ENCODE measurements at regions not wholly inside any gene's neighbourhood (a gene's known extent, or its start where the extent isn't known, plus 50 kb on each side); places are given as distances from the start of the nearest gene placed in this dataset.
A peak's percentile ranks its signal among the peaks of the same experiment; 100 is the strongest.
"Not testable (repeated sequence)": the region's sequence is repeated elsewhere in the genome, so short reads cannot be mapped to it uniquely, and the experiment has no call there.

DNA sequence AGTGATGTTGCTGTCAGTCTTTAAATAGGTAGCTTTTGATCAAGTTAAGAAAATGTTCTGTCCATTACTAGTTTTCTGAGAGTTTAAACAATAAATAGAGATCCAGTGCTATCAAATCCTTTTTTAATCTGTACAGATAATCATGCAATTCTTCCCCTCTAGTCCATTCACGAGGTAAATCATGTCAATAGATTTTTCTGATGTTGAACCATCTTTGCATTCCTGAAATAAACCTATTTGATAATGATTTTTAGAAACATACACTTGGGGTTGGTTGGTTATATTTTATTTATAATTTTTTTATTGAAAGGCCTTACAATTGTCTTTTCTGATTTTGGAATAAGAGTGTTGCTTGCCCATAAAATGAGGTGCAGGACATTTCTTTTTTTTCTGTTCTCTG, 95.0 kb downstream of the FAM53A start:
- DNase-seq (ENCODE audit: low read depth): no peak

DNA sequence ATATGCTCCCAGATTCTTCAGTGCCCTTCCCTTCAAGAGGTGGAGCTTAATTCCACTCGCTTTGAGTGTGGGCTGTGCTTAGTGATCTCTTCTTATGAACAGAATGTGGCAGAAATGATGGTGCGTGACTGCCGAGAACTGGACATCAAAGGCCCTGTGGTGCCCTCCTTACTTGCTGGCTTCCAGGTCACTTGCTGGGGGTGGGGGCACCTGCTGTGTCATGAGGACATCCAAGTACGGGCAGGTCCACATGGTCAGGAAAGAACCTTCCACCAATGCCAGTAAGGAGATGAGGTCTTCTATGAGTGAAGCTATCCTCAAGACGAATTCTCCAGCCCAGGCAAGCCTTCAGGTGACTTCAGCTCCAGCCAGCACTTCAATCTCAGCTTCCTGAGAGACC, 95.8 kb downstream of the FAM53A start:
- DNase-seq (ENCODE audit: low read depth): no peak

DNA sequence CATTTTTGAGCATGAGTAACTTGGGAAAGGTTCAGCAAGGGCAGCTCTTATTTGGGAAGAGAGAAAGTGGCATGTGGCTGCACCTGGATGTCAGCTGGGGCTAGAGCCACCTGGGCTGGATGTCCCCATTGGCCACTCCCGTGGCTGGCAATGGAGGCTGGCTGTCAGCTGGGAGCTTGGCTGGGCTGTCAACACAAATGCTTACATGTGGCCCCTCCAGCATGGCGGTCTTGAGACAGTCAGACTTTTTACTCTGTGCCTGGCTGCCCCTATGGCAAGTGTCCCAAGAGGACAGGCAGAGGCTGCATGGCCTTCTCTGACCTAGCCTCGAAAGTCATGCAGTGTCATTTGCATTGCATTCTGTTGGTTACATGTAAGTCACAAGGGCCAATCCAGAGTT, 99.6 kb downstream of the FAM53A start:
- no peak for DNase-seq (ENCODE audit: low read depth)

DNA sequence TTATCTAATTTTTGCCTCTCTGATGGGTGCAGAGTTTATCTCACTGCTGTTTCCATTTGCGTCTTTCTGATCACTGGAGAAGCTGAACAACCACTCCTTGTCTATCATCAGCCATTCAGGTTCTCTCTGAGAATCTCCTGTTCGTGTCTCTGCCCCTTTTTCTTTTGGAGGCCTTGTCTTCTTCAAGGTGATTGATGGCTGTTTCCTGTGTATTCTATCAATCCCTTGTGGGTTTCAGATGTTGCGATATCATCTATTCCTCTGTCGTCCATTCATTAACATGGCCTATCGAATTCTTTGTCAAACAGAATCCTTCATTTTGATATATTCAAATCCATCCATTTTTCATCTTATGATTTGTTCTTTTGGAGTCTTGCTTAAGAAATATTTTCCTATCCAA, 100.3 kb downstream of the FAM53A start:
- no peak for DNase-seq (ENCODE audit: low read depth)

DNA sequence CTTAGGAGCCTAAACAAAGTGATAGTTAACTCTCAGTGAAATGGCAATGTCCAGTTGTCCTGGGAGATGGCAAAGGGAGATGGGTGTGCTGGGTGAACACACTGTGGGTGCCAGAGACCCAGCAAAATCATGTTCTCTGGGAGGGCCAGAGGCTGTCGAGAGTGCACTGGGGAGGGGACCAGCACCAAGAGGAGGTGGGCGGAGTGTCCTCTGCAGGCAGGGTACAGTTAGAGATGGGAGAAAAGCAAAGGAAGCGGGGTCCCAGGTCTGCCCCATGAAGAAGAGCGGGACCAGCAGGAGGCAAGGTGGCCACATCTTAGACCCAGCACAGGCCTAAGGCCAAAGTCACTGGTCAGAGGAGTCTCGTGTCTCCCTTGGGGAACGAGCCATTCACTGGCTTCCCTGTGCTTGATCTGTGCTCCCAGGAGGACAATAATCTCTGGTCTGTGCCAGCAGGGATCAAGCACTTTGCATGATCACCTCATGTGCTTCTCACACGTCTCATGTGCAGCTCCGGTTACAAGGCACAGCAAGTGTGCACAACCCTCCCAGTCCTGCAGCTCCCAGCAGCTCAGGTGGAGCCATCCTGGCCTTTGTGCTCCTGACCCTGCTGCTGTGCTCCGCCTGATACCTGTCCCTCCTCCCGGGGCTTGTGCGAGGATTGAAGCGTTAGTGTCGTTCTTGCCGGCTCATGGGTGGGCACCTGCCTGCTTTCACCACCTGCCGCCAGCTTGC, 100.9 kb downstream of the FAM53A start:
- no peak for DNase-seq (ENCODE audit: low read depth)

DNA sequence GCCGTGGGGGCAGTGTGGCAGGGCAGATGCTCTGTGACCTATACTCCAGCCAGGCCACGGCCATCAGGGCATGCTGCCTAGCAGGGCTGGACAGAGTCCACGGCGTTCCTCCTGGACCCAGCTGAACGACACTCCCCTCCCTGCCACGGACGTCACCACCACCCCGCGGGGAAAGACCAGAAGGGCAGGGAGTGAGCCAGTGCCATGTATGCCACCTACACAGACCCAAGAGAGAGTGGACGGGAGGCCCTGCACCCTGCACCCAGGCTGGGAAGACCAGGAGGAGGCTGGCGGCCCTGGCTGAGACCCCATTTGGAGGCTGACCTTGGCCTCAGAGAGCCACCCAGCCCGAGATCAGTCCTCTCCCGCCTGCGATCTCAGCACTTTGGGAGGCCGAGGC, 101.9 kb downstream of the FAM53A start:
- DNase-seq (ENCODE audit: low read depth): no peak

DNA sequence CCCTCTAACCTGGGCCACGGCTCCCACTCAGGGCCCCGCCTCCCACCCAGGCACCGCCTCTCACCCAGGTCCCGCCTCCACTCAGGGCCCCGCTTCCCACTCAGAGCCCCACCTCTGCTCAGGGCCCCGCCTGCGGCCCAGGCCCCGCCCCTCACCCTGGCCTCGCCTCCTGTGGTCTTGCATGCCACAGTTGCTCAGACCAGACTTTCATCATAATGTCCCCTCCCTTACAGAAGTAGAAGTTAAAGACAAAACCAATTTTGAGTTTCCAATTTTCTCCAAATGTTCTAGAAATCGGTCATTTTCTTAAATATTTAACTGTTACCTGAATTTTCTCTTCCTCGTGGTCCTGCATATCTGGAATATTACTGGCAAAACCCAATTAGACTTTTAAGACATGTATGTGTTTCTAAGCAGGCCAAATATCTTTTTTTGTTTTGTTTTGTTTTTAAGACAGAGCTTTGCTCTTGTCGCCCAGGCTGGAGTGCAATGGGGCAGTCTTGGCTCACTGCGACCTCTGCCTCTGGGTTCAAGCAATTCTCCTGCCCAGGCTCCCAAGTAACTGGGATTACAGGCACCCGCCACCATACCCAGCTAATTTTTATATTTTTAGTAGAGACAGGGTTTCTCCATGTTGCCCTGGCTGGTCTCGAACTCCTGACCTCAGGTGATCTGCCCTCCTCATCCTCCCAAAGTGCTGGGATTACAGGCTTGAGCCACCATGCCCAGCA, 102.8 kb downstream of the FAM53A start:
- peak; percentile 92 for DNase-seq (ENCODE audit: low read depth)

DNA sequence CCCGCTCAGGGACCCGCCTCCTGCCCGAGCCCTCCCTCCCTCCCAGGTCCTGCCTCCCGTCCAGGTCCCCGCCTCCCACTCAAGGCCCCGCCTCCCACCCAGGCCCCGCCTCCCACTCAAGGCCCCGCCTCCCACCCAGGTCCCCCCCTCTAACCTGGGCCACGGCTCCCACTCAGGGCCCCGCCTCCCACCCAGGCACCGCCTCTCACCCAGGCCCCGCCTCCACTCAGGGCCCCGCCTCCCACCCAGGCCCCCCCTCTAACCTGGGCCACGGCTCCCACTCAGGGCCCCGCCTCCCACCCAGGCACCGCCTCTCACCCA, 103.5 kb downstream of the FAM53A start:
- DNase-seq (ENCODE audit: low read depth): not testable (repeated sequence)

DNA sequence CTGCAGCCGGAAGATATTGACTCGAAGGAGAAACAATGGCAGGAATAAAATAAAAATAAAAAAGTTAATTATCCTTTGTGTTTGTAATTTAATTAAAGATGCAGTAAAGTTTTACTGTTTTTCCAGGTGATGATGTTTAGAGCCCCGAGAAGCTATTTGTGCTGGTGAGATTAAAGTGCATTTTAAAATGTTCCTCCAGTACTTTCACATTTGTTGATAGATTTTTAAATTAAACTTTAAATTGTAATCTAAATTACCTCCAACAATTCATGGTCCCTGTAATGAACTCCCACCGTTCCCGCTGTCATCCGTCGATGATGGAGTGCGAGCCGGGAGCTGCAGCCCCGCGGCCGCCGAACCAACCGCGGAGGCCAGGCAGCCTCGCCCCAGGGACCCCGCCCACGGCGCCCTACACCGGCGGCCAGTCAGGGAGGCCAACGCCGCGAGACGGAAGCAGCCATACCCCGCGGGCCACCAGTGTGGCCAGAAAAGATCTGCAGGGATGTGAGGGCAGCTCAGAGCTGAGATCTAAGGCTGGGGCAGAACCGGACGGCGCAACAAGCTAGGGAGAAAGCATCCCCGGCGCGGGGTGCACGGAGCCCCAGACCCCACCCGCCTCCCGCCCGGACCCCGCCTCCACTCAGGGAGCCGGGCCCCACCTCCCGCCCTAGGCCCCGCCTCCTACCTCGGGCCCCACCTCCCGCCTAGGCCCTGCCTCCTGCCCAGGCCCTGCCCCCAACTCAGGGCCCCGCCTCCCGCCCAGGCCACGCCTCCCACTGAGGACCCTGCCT, 104.0 kb downstream of the FAM53A start:
- DNase-seq (ENCODE audit: low read depth): peak; percentile 94

DNA sequence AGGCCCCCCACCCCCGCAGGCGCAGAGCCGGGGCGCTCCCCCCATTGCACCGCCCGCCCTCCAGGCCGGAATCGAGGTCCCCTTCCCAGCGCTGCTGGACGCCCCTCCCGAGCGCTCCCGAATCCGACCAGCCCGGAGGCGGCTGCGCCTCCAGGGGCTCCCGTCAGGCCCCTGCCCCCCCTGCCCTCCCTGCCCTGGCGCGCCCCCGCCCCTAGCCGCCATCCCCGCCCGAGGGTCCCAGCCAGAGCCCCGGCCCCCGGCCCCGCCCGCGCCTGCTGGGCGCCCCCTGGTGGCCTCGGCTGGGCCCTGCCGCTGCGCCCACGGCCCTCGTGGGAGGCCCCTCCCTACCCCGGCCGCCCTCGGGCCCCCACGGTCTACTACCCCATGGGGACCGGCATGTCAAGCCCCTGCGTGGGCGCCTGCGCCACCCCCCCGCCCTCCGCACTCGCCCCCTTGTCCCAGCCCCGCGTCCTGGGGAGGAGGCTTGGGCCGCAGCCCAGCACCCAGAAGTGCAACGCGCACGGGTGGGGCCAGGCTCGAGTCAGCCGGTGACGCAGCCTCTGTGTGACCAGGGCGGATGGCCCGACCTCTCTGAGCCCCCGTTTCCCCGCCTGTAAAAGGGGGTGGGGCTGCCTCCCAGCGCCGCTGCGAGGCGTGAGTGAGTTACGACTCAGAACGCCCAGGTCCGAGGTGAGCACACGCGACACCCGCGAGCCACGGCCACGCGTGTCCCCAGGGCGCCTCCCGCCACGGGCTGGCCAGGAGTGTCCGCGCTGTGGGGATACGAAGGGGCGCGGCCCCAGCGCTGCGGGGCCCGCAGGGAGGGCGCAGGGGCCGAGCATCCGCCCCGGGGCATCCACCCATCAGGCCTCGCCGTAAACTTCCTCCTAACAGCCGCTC, 104.9 kb downstream of the FAM53A start:
- DNase-seq (ENCODE audit: low read depth): peak; percentile 85

DNA sequence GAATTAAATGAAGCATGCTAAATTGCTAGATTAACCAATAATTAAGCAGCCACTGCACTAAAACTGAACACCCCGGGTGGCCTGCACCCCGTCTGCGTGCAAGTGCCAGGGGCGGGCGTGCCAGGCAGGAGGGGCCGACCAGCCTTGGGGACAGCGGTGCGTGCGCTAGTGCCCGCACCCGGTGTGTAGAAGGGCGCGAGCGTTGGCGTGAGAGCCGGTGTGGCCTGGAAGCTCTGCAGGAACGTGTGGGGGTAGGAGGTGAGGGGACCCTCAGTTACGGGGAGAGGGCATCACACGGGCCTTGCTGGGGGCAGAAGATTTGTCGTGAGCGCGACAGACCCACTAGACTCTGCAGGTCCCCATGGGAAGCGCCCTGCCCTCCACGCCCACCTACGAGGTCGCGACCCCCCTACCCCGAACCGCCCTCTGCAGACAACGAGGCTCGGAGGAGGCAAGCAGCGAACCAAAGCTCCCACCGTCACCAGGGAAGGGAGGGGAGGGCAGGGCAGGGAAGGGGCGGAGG, 105.8 kb downstream of the FAM53A start:
- DNase-seq (ENCODE audit: low read depth): peak; percentile 10

DNA sequence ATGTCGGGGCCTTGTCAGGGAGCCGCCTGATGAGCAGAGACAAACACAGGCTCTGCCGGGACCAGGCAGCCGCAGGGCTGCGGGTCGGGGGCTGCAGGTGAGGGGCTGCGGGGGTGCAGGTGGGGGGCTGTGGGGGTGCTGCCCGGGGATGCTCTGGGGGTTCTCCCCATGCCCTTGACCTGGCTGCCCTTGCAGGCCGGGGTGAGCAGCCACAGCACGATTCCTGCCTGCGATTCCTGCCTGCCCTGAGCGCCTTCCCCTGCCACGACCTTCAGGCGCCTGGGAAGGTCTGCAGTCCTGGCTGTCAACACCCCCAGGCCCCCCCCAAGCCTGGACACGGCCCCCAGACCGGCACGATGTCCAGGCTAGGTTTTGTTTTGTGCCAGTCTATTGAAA, 106.3 kb downstream of the FAM53A start:
- no peak for DNase-seq (ENCODE audit: low read depth)

DNA sequence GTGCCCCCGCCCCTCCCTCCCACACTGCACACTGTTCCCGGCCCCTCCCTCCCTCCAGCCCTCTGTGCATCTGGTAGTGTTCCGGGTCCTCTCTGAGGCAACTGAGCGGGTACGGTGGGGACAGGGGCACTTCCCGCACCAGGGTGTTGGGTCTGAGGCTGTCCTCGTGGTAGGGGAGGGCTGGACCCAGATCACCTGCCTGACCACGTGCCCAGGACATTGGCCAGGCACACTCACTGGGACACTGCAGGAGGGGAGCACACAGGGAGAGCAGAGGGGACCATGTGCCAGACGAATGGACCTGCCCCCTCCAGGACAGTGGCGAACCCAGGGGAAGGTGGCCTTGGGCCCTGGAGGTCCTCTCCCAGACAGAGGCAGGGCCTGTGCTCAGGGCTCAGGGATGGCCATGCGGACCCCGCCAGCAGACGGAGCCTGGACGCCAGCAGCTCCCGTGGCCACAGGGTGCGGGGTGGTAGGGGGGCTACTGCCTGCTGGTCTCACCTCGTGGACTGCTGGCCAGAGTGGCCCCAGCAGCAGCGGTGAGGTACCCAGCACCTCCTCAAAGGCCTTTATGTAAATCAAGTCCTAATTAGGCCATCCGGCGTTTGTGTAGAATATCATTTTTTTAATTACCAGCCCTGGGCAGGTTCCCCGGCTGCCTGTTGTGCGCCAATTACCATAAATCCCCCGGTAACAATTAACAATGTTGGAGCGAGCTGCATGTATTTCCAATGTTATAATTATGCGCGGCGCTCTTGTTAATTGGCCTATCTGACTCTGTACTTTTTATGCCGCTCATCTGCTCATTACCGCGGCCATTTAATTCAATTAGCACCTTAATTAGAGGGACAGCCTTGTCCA, 106.9 kb downstream of the FAM53A start:
- no peak for DNase-seq (ENCODE audit: low read depth)

DNA sequence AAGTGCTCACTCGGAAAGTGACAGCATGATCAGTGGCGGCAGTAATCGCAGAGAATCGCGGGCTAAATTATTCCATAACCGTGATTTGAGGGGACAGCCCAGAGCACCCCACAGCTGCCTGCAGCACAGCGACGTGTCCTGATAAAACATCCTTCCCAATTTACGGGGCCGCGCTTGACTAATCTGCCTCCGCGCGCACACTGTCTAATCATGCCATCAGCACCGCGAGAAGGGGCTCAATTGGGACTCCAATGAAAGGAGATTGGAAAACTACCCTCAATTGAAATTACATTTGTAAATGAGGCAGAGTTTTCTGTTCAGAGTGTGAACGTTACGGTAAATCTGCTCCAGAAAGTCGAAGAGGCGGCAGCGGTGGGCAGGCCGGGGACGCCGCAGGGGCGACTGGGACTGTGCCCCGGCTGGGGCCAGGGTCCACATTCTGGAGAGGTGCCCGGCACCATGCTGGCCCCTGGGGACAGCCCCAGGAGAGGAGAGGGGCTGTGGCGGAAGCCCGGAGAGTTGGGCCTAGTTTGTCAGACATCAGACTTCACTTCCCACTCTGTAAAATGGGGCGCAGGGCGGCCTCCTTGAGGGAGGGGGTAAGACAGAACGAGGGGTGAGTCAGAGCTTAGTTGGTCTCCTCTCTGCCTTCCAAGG, 107.7 kb downstream of the FAM53A start:
- no peak for DNase-seq (ENCODE audit: low read depth)

DNA sequence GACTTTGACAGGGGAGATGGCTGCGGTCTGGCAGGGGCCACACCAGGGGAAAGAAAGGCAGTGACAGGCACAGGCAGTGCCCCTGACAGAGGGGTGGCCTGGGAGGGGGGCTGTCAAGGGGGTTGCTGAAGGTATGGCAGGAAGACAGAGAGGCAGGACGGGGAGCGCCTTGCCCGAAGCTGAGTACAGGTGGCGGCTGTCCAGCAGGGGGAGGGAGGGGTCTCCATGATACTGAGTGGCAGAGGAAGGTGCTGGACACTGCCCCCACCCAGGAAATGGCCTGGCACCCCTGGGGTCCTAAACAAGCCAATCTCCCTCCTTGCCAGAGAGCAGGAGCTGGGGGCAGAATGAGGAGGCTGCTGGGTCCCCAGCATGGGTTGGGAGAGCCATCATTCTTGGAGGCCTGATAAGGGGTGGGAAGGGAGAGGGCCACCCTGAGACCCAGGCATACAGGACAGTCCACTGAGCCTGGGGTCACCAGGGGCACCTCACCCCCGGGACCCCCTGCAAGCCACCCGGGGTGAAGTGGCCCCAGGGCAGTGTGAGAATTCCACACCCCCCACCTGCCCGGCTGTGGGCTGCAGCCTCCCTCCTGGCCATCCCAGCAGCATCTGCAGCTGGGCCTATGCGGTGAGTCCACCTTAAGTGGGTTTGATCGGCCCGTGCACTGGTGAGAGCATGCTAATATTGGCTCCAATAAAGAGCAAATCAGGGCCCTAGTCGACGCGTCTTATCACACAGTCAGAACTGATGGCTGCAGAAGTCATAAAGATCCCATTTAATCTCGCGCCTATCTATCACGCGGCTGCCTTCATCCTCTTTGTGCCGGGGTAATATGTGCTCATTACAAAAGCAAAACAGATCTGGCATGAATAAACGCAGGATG, 108.5 kb downstream of the FAM53A start:
- DNase-seq (ENCODE audit: low read depth): no peak

DNA sequence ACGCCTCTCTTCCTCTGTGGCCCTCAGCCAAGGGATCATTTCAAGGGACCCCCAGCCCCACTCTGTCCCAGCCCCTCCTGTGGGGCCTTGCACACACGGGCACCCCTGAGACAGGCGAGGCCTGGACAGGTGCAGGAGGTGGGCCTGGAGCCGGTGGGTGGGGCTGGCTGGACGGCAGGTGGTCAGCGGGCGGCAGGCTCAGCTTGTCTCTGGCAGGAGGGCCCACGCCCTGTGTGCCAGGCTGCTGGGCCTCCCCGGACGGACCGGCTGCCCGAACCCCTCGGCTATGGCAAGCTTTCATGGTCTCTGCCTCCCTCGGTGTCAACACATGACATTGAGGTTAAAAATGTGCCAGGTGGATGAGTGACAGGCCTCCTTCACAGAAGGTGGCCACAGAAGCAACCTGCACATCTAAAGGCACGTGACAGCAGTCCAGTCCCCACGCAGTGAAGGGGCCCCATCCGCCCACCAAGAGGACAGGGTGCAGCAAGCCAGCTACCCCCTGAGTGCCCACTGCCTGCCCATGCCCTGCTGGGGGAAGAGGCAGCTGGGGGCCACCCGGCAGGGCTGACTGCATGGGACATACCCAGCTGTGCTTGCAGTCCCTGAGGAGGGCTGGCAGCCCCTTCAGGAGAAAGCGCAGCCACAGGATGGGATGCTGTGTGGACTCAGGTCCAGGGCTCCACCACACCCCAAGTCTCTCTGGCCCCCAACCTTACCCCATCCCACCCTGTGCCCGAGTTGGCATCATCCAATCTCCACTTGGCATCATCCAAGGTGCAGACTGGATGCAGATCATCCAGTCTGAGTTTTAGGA, 109.3 kb downstream of the FAM53A start:
- DNase-seq (ENCODE audit: low read depth): no peak

DNA sequence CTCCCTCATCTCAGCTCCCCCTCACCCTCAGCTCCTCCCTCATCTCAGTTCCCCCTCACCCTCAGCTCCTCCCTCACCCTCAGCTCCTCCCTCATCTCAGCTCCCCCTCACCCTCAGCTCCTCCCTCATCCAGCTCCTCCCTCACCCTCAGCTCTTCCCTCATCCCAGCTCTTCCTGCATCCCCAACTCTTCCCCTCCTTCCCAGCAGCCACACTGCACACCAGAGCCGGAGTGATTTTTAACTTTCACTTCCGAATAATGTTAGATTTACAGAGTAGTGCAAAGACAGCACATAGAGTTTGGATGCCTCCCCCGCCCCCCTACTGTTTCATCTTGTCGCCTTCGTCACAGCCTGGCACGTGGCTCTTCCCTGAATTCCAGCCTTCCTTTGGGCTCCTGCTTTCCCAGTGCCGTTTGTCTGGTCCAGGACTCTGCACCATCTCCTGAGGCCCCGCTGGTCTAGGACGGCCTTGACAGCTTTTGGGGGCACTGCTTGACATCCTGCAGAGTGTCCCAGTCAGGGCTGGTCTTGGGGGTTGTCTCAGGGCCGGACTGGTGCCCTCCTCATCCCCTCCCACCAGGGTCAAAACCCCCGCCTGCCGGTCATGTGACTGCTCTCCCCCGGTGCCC, 110.2 kb downstream of the FAM53A start:
- no peak for DNase-seq (ENCODE audit: low read depth)

Data from EH (cell line).